SJSA1 (cell line): ENCODE measurements at regions not wholly inside any gene's neighbourhood (a gene's known extent, or its start where the extent isn't known, plus 50 kb on each side); places are given as distances from the start of the nearest gene placed in this dataset.

Experiments used
- DNase-seq, 2 experiments: peaks; one replicate each; pipeline ENCODE4 v3.0.0-alpha.2; 2015 to 2020; ENCODE audit warnings: low spot score in 2 of 2, low read depth in 1 of 2
- H3K27ac ChIP-seq: fragments of 250-450 bp; sonication (Bioruptor Pico); 2 replicates; pipeline ENCODE4 v1.5.1; 2020; ENCODE audit warnings: mild to moderate bottlenecking, moderate library complexity
- H3K27me3 ChIP-seq: fragments of 250-450 bp; sonication (Bioruptor Pico); replicated peaks from 2 replicates; pipeline ENCODE4 v1.5.1; 2020; ENCODE audit warnings: mild to moderate bottlenecking, moderate library complexity
- H3K36me3 ChIP-seq: fragments of 250-450 bp; sonication (Bioruptor Pico); 2 replicates; pipeline ENCODE4 v1.5.1; 2020; ENCODE audit warnings: mild to moderate bottlenecking
- H3K4me1 ChIP-seq: fragments of 250-450 bp; sonication (Bioruptor Pico); replicated peaks from 2 replicates; pipeline ENCODE4 v1.6.1; 2021; ENCODE audit warnings: mild to moderate bottlenecking
- H3K4me3 ChIP-seq: fragments of 250-450 bp; sonication (Bioruptor Pico); 2 replicates; pipeline ENCODE4 v1.5.1; 2020; ENCODE audit warnings: mild to moderate bottlenecking
- H3K9me3 ChIP-seq: fragments of 250-450 bp; sonication (Bioruptor Pico); replicated peaks from 2 replicates; pipeline ENCODE4 v1.5.1; 2020; ENCODE audit warnings: mild to moderate bottlenecking

- Histone ChIP-seq H3K27ac (no peak overlapping the region), H3K4me1 (no peaks in the 10 kb centered on the region), H3K27me3 (no peaks in the 10 kb centered on the region), H3K4me3 (no peak overlapping the region), H3K36me3 (no peaks in the 10 kb centered on the region), H3K9me3 (no peaks in the 10 kb centered on the region)
- no peak for DNase-seq
Measured at GRCh38 chr19:28898249-28898648, 314.7 kb downstream of the UQCRFS1 start.

- Histone ChIP-seq H3K27ac (no peak overlapping the region), H3K4me1 (no peaks in the 10 kb centered on the region), H3K27me3 (no peaks in the 10 kb centered on the region), H3K4me3 (no peak overlapping the region), H3K36me3 (no peaks in the 10 kb centered on the region), H3K9me3 (no peaks in the 10 kb centered on the region)
- no peak for DNase-seq
Measured at GRCh38 chr19:28889941-28890670, 322.8 kb downstream of the UQCRFS1 start.

- Histone ChIP-seq H3K4me1 (no peaks in the 10 kb centered on the region), H3K9me3 (no peaks in the 10 kb centered on the region), H3K27me3 (no peaks in the 10 kb centered on the region), H3K4me3 (no peak overlapping the region), H3K36me3 (no peaks in the 10 kb centered on the region), H3K27ac (no peak overlapping the region)
- DNase-seq, result no peak
Measured at GRCh38 chr19:28887920-28888618, 324.9 kb downstream of the UQCRFS1 start.

- Histone ChIP-seq H3K36me3 (no peaks in the 10 kb centered on the region), H3K9me3 (no peaks in the 10 kb centered on the region), H3K4me3 (no peak overlapping the region), H3K27ac (no peak overlapping the region), H3K27me3 (no peaks in the 10 kb centered on the region), H3K4me1 (no peaks in the 10 kb centered on the region)
- no peak for DNase-seq
Measured at GRCh38 chr19:28886708-28887107, 326.2 kb downstream of the UQCRFS1 start.

- Histone ChIP-seq H3K27me3 (no peaks in the 10 kb centered on the region), H3K27ac (no peak overlapping the region)
Measured at GRCh38 chr19:28885965-28886364, 327.0 kb downstream of the UQCRFS1 start.

GRCh38 chr19:28884786-28885476, 328.0 kb downstream of the UQCRFS1 start:
- no peaks in the 10 kb centered on the region for H3K9me3 ChIP-seq
- no peak overlapping the region for H3K4me3 ChIP-seq
- H3K27ac ChIP-seq, result no peak overlapping the region
- no peaks in the 10 kb centered on the region for H3K36me3 ChIP-seq
- no peaks in the 10 kb centered on the region for H3K4me1 ChIP-seq
- no peaks in the 10 kb centered on the region for H3K27me3 ChIP-seq
- DNase-seq, result no peak

More at GRCh38 chr19:28885965-28886364, 327.0 kb downstream of the UQCRFS1 start:
- no peak for DNase-seq
- H3K36me3 ChIP-seq, result no peaks in the 10 kb centered on the region
- H3K4me1 ChIP-seq, result no peaks in the 10 kb centered on the region
- H3K9me3 ChIP-seq, result no peaks in the 10 kb centered on the region
- no peak overlapping the region for H3K4me3 ChIP-seq

- Histone ChIP-seq H3K4me1 (no peaks in the 10 kb centered on the region), H3K4me3 (no peak overlapping the region), H3K9me3 (no peaks in the 10 kb centered on the region), H3K27me3 (no peaks in the 10 kb centered on the region), H3K27ac (no peak overlapping the region), H3K36me3 (no peaks in the 10 kb centered on the region)
- DNase-seq, result no peak
Measured at GRCh38 chr19:28883241-28883693, 329.7 kb downstream of the UQCRFS1 start.

- H3K27ac ChIP-seq, result no peak overlapping the region
- no peaks in the 10 kb centered on the region for H3K9me3 ChIP-seq
- no peak for DNase-seq
- H3K27me3 ChIP-seq, result no peaks in the 10 kb centered on the region
- H3K4me1 ChIP-seq, result no peaks in the 10 kb centered on the region
- no peak overlapping the region for H3K4me3 ChIP-seq
- H3K36me3 ChIP-seq, result no peaks in the 10 kb centered on the region
Measured at GRCh38 chr19:28882818-28883217, 330.1 kb downstream of the UQCRFS1 start.

- H3K9me3 ChIP-seq, result no peaks in the 10 kb centered on the region
- no peaks in the 10 kb centered on the region for H3K4me1 ChIP-seq
- H3K36me3 ChIP-seq, result no peaks in the 10 kb centered on the region
- H3K27ac ChIP-seq, result no peak overlapping the region
- DNase-seq, result no peak
- no peaks in the 10 kb centered on the region for H3K27me3 ChIP-seq
- no peak overlapping the region for H3K4me3 ChIP-seq
Measured at GRCh38 chr19:28881616-28882015, 331.3 kb downstream of the UQCRFS1 start.

- H3K9me3 ChIP-seq, result no peaks in the 10 kb centered on the region
- no peak overlapping the region for H3K4me3 ChIP-seq
- no peak overlapping the region for H3K27ac ChIP-seq
- H3K27me3 ChIP-seq, result no peaks in the 10 kb centered on the region
- no peaks in the 10 kb centered on the region for H3K4me1 ChIP-seq
- H3K36me3 ChIP-seq, result no peaks in the 10 kb centered on the region
- DNase-seq, result no peak
Measured at GRCh38 chr19:28880735-28881401, 332.1 kb downstream of the UQCRFS1 start.

GRCh38 chr19:28878862-28879566, 333.9 kb downstream of the UQCRFS1 start:
- H3K4me3 ChIP-seq, result no peak overlapping the region
- H3K9me3 ChIP-seq, result no peaks in the 10 kb centered on the region
- DNase-seq, result peak; percentile 13 to 56
- H3K36me3 ChIP-seq, result no peaks in the 10 kb centered on the region
- no peak overlapping the region for H3K27ac ChIP-seq
- no peaks in the 10 kb centered on the region for H3K4me1 ChIP-seq
- H3K27me3 ChIP-seq, result no peaks in the 10 kb centered on the region

GRCh38 chr19:28876609-28877123, 336.3 kb downstream of the UQCRFS1 start:
- no peak for DNase-seq
- Histone ChIP-seq H3K27ac (no peak overlapping the region), H3K4me3 (no peak overlapping the region), H3K27me3 (0 out of 2 replicates have a peak, but pooled peaks cover 2% of the 10 kb centered on the region), H3K36me3 (no peaks in the 10 kb centered on the region), H3K4me1 (no peaks in the 10 kb centered on the region), H3K9me3 (no peaks in the 10 kb centered on the region)

GRCh38 chr19:28874742-28875141, 338.2 kb downstream of the UQCRFS1 start:
- no peak overlapping the region for H3K27ac ChIP-seq
- no peak overlapping the region for H3K4me3 ChIP-seq
- H3K27me3 ChIP-seq, result 0 out of 2 replicates have a peak, but pooled peaks cover 2% of the 10 kb centered on the region
- no peaks in the 10 kb centered on the region for H3K4me1 ChIP-seq
- H3K36me3 ChIP-seq, result no peaks in the 10 kb centered on the region
- H3K9me3 ChIP-seq, result no peaks in the 10 kb centered on the region
- DNase-seq, result no peak
